NCI-H1092 (cell line): ENCODE measurements at regions not wholly inside any gene's neighbourhood (a gene's known extent, or its start where the extent isn't known, plus 50 kb on each side); places are given as distances from the start of the nearest gene placed in this dataset.

Source experiments
- DNase-seq: peaks from one replicate; lab custom pipeline; 2025; lab: John Stamatoyannopoulos, UW

GRCh38 chrX:30414144-30414543 is 105.0 kb upstream of the NR0B1 start:
- DNase-seq = peak; percentile 4

- DNase-seq = no peak
Observed at GRCh38 chrX:30402366-30402765, 93.2 kb upstream of the NR0B1 start.

- no peak for DNase-seq
Observed at GRCh38 chrX:30388325-30388724, 79.1 kb upstream of the NR0B1 start.

GRCh38 chrX:30373951-30374350 is 64.8 kb upstream of the NR0B1 start:
- no peak for DNase-seq

GRCh38 chrX:30373479-30373878 is 64.3 kb upstream of the NR0B1 start:
- DNase-seq = no peak

GRCh38 chrX:30364229-30364628 is 55.0 kb upstream of the NR0B1 start:
- DNase-seq = peak; percentile 93
